ENCODE measurements at regions not wholly inside any gene's neighbourhood (a gene's known extent, or its start where the extent isn't known, plus 50 kb on each side); places are given as distances from the start of the nearest gene placed in this dataset.
A peak's percentile ranks its signal among the peaks of the same experiment; 100 is the strongest.
"Not testable (repeated sequence)": the region's sequence is repeated elsewhere in the genome, so short reads cannot be mapped to it uniquely, and the experiment has no call there.

DNA sequence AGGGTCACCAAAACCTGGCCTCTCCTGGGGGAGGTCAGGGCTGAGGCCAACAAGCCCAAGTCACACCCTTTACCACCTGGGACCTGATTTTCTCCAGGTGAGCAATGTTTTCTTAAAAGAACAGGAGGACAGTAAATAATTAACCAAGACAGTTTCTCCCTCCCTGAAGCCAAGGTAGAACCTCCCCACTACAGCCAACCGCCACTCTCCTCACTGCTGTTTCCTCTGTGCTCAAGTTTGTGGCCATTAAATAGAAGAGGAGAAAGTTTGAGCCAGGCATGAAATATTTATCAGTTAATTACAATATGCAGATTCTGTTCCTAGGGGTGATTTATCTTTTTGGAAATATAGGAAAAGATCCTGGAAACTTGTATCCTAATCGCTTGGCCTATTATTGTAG is 150.6 kb upstream of the ANKRD20A1 start:
- H3K27me3 ChIP-seq, H3K4me3 ChIP-seq: not testable (repeated sequence)

DNA sequence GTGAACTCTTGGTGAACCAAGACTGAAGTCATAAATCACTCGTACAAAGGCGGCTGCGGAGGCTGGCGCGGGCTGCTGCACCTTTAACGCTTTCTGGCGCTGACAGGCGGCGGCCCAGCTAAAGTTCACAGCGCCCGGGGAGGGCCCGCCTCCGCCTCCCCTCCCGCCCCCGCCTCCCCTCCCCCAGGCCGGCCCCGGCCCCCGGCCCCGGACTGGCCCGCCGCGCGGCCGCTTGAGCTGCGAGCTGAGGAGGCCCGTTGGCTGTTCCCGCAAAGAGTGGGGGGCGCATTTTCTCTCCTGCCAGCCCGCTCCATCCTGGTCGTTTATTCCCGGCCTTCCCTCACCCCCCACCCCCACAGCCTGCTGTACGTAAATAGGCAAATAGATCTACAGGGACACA is 147.3 kb upstream of the ANKRD20A1 start:
- not testable (repeated sequence) for H3K9me3 ChIP-seq (ENCODE audit: low read depth); H3K4me1 ChIP-seq (ENCODE audit: low read depth); DNase-seq (ENCODE audit: low read depth in 1 of 2, low spot score in 1 of 2); H3K27me3 ChIP-seq; H3K27ac ChIP-seq; H3K4me3 ChIP-seq; H3K36me3 ChIP-seq

More for the DNA sequence above, 150.6 kb upstream of the ANKRD20A1 start:
- H3K9me3 ChIP-seq (ENCODE audit: low read depth); H3K4me1 ChIP-seq (ENCODE audit: low read depth); H3K36me3 ChIP-seq; DNase-seq (ENCODE audit: low read depth in 1 of 2, low spot score in 1 of 2); H3K27ac ChIP-seq: not testable (repeated sequence)

DNA sequence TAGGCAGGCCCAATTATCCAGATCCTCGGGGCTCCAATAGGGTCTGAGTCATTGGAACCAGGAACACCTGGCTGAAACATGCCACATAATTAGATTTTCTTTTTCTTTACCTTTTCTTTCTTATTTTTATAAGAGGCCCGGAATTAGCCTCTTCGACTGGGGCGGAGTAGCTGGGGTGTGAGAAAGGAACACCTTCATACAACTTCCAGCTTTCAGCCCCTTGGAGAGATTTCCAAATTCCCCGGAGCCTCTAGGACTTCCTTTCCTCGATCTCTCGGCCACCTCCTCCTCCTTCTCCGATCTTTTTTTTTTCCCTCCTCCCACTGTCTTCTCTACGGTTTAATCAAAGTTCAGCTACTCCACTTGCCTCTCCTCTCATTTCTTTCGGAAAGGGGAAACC is 146.8 kb upstream of the ANKRD20A1 start:
- DNase-seq (ENCODE audit: low read depth in 1 of 2, low spot score in 1 of 2), result peak in 1 of 2 donors; percentile 0
- not testable (repeated sequence) for H3K27me3 ChIP-seq; H3K36me3 ChIP-seq; H3K27ac ChIP-seq; H3K9me3 ChIP-seq (ENCODE audit: low read depth); H3K4me1 ChIP-seq (ENCODE audit: low read depth); H3K4me3 ChIP-seq

DNA sequence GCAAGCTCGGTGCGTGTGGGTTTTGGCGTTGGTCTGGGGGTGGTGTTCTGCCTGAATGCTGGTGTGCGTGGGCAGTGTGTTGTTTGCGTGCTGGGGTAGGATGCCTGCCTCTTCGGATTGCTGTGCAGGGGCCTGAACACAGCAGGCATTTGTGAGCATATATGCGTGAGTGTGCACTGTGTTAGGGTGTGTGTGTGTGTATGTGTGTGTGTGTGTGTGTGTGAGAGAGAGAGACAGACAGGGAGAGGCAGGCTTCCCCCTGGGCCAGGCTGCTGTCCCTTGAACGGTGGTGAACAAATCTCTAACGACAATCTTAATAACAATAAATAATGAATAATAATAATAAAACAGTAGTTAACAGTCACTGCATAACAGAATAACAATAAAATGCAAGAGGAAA is 145.8 kb upstream of the ANKRD20A1 start:
- not testable (repeated sequence) for H3K27ac ChIP-seq; H3K4me1 ChIP-seq (ENCODE audit: low read depth); DNase-seq (ENCODE audit: low read depth in 1 of 2, low spot score in 1 of 2); H3K9me3 ChIP-seq (ENCODE audit: low read depth); H3K4me3 ChIP-seq; H3K36me3 ChIP-seq; H3K27me3 ChIP-seq

DNA sequence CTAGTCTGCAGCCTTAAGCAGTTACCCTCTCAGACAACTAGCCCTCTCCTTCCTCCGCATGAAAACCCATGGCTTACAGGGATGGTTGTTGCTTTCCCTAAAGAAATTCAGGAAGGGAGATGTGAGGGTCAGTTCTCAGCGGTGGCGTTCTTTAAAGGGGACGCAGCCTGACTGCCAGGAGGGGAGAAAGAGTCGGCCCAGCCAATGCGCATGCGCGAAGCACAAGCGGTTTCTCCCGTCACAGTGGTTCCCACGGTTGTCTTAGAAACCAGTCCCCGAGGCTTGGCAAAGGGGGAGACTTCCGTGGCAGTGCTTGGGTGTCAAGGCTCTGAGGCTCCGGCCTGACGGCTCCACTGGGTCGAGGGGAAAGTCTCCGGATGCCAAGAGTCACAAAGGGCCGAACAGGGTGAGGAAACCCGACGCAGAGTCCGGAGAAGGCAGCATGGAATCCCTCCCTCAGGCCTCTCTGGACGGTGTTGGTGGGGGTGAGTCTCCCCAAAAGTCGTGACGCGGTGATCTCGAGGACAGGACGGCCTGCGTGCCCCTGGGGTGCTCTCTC is 140.8 kb upstream of the ANKRD20A1 start:
- H3K36me3 ChIP-seq; H3K4me3 ChIP-seq; H3K4me1 ChIP-seq (ENCODE audit: low read depth); H3K27ac ChIP-seq; H3K27me3 ChIP-seq; H3K9me3 ChIP-seq (ENCODE audit: low read depth); DNase-seq (ENCODE audit: low read depth in 1 of 2, low spot score in 1 of 2): not testable (repeated sequence)

DNA sequence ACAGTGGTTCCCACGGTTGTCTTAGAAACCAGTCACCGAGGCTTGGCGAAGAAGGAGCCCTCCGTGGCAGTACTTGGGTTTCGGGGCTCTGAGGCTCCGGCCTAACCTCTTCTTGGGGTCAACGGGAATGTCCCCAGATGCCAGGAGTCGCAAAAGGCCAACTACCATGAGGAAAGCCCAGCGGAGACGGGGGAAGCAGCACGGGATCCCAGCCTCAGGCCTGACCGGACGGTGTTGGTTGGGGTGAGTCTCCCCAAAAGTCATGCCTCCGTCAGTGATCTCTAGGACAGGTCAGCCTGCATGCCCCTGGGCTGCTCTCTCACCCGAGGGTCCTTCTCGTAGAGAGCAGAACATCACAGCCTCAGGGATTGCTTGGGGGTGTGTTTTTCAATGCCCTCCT is 138.2 kb upstream of the ANKRD20A1 start:
- not testable (repeated sequence) for H3K4me3 ChIP-seq; H3K4me1 ChIP-seq (ENCODE audit: low read depth); H3K27ac ChIP-seq; H3K9me3 ChIP-seq (ENCODE audit: low read depth); H3K36me3 ChIP-seq; H3K27me3 ChIP-seq
- DNase-seq (ENCODE audit: low read depth in 1 of 2, low spot score in 1 of 2), result peak in 1 of 2 donors; percentile 0

DNA sequence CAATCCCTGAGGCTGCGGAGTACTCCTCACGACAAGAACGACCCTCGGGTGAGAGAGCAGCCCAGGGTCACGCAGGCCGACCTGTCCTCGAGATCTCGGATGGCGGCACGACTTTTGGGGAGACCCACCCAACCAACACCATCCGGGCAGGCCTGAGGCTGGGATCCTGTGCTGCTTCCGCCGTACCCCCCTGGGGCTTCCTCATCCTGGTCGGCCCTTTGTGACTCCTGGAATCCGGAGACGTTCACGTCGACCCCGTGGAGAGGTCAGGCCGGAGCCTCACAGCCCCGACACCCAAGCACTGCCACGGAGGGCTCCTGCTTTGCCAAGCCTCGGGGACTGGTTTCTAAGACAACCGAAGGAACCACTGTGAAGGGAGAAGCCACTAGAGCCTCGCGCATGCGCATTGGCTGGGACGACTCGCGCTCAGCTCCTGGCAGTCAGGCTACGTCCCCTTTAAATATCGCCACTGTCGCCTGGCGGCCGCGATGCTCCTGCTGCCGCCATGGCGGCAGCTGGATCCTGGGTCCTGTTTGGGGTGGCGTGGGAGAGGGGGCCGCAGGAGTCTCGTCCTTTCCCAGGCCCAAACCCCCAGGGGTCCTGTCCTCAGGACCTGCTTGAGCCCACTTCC is 136.2 kb upstream of the ANKRD20A1 start:
- not testable (repeated sequence) for H3K4me3 ChIP-seq; DNase-seq (ENCODE audit: low read depth in 1 of 2, low spot score in 1 of 2); H3K9me3 ChIP-seq (ENCODE audit: low read depth); H3K4me1 ChIP-seq (ENCODE audit: low read depth); H3K27me3 ChIP-seq; H3K27ac ChIP-seq; H3K36me3 ChIP-seq

DNA sequence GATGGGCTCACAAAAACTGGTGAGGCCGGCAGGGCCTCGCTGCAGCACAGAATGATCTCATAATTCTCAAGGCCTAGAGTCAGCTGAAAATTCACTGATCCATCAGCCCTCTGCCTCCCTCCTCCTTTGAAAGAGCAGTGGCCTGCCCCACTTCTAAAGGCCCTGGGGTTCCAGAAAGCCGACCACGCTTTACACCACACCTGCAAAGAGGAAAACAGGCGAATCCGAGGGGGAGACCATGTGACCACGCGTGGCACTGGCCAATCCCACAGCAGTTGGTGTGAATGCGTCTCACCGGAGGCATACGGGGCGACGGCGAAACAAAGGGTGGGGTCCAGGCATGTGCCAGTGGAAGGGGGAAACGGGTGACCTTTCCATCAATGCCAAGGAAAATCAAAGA is 135.5 kb upstream of the ANKRD20A1 start:
- not testable (repeated sequence) for H3K36me3 ChIP-seq; H3K4me1 ChIP-seq (ENCODE audit: low read depth); H3K9me3 ChIP-seq (ENCODE audit: low read depth); H3K27me3 ChIP-seq; DNase-seq (ENCODE audit: low read depth in 1 of 2, low spot score in 1 of 2)
- Histone ChIP-seq H3K4me3 (peak overlapping the region; percentile 32), H3K27ac (peak overlapping the region; percentile 74)

DNA sequence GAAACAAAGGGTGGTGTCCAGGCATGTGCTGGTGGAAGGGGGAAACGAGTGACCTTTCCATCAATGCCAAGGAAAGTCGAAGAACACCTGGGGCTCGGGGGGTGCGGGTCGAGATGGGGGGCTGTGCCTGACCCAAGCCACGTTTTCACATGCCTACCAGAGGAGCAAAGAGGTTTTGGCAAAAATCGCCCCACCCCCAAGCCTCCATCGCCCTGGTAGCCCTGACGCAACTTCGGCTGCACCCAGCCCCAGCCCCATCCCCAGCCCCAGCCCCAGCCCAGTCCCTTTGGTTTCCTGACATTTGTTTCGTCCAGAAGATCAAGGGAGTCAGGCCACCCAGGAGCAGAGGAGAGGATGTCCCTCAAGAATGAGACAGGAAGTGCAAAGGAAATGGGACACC is 133.8 kb upstream of the ANKRD20A1 start:
- not testable (repeated sequence) for H3K4me1 ChIP-seq (ENCODE audit: low read depth); H3K4me3 ChIP-seq; H3K9me3 ChIP-seq (ENCODE audit: low read depth); H3K36me3 ChIP-seq; H3K27ac ChIP-seq; DNase-seq (ENCODE audit: low read depth in 1 of 2, low spot score in 1 of 2); H3K27me3 ChIP-seq

DNA sequence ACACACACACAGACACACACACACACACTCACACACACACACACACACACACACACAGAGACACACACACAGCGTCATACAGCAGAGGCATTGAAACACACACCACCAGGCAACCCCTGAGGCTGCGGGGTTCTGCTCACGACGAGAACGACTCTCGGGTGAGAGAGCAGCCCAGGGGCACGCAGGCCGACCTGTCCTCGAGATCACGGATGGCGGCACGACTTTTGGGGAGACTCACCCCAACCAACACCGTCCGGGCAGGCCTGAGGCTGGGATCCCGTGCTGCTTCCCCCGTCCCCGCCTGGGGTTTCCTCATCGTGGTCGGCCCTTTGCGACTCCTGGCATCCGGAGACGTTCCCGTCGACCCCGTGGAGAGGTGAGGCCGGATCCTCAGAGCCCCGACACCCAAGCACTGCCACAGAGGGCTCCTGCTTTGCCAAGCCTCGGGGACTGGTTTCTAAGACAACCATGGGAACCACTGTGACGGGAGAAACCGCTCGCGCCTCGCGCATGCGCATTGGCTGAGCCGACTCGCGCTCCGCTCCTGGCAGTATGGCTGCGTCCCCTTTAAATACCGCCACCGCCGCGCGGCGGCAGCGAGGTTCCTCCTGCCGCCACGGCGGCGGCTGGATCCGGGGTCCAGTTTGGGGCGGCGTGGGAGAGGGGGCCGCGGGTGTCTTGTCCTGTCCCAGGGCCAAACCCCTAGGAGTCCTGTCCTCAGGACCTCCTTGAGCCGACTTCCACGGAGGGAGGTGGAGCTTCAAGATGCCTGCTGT is 132.3 kb upstream of the ANKRD20A1 start:
- not testable (repeated sequence) for DNase-seq (ENCODE audit: low read depth in 1 of 2, low spot score in 1 of 2); H3K4me3 ChIP-seq

DNA sequence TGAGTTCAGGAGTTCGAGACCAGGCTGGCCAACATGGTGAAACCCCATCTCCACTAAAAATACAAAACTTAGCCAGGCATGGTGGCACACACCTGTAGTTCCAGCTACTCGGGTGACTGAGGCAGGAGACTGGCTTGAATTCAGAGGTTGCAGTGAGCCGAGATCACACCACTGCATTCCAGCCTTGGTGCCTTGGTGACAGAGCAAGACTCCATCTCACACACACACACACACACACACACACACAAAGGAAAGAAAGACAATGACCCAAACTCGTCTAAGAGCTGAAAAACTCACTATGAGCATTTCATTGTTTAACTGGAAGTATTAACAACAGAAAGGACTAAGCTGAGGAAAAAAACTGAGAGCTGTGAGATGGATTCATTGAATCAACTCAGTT is 95.6 kb upstream of the ANKRD20A1 start:
- not testable (repeated sequence) for DNase-seq (ENCODE audit: low read depth in 1 of 2, low spot score in 1 of 2); H3K27me3 ChIP-seq

More for the DNA sequence above, 132.3 kb upstream of the ANKRD20A1 start:
- H3K4me1 ChIP-seq (ENCODE audit: low read depth); H3K9me3 ChIP-seq (ENCODE audit: low read depth); H3K27me3 ChIP-seq; H3K36me3 ChIP-seq; H3K27ac ChIP-seq: not testable (repeated sequence)

DNA sequence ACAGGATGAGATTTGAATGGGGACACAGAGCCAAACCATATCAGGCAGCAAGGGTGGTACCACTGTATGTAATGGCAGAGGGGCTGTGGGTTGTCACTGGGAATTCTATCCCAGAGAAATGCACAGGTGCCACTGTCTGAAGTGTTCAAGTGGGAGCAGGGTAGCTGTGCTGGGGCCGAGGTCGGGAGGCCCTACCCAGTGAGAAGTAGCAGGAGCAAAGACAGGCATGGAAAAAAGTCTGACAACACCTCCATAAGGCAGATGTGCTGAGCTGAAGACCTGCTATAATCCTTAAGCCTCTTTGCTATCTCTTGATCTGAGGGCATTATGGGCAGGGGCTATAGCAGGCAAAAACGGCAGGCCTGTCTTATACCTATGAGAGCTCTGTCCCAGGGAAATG is 86.9 kb upstream of the ANKRD20A1 start:
- H3K4me3 ChIP-seq; H3K9me3 ChIP-seq (ENCODE audit: low read depth); H3K4me1 ChIP-seq (ENCODE audit: low read depth); H3K27ac ChIP-seq; H3K27me3 ChIP-seq; H3K36me3 ChIP-seq; DNase-seq (ENCODE audit: low read depth in 1 of 2, low spot score in 1 of 2): not testable (repeated sequence)

More for the DNA sequence above, 95.6 kb upstream of the ANKRD20A1 start:
- not testable (repeated sequence) for H3K4me3 ChIP-seq; H3K36me3 ChIP-seq; H3K9me3 ChIP-seq (ENCODE audit: low read depth); H3K4me1 ChIP-seq (ENCODE audit: low read depth); H3K27ac ChIP-seq

DNA sequence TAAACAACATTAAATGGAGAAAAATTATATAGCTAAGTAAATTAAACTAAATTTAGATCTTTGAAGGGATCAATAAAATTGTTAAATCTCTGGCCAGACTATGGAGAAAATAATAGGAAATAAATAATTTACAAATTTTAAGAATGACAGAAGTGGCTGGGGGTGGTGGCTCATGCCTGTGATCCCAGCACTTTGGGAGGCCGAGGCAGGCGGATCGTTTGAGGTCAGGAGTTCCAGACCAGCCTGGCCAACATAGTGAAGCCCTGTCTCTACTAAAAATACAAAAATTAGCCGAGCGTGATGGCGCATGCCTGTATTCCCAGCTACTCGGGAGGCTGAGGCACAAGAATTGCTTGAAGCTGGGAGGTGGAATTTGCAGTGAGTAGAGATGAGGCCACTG is 58.6 kb upstream of the ANKRD20A1 start:
- not testable (repeated sequence) for H3K4me1 ChIP-seq (ENCODE audit: low read depth); DNase-seq (ENCODE audit: low read depth in 1 of 2, low spot score in 1 of 2); H3K36me3 ChIP-seq; H3K27me3 ChIP-seq; H3K4me3 ChIP-seq; H3K27ac ChIP-seq; H3K9me3 ChIP-seq (ENCODE audit: low read depth)
